ENCODE measurements at regions not wholly inside any gene's neighbourhood (a gene's known extent, or its start where the extent isn't known, plus 50 kb on each side); places are given as distances from the start of the nearest gene placed in this dataset.
"Not testable (repeated sequence)": the region's sequence is repeated elsewhere in the genome, so short reads cannot be mapped to it uniquely, and the experiment has no call there.

- DNase-seq (ENCODE audit: low read depth in 4 of 4, low spot score in 1 of 4) = no peak
Measured at GRCh38 chr12:102728506-102729242, 188.4 kb downstream of the PAH start.

- no peak for DNase-seq (ENCODE audit: low read depth in 4 of 4, low spot score in 1 of 4)
Measured at GRCh38 chr12:102726686-102727085, 190.4 kb downstream of the PAH start.

GRCh38 chr12:102722147-102722546 lies 194.9 kb downstream of the PAH start:
- DNase-seq (ENCODE audit: low read depth in 4 of 4, low spot score in 1 of 4) = no peak

- DNase-seq (ENCODE audit: low read depth in 4 of 4, low spot score in 1 of 4) = no peak
Measured at GRCh38 chr12:102708108-102708507, 208.9 kb downstream of the PAH start.

GRCh38 chr12:102702447-102703114 lies 214.5 kb downstream of the PAH start:
- peak in 2 of 4 experiments; percentile 0 to 2 for DNase-seq (ENCODE audit: low read depth in 4 of 4, low spot score in 1 of 4)

GRCh38 chr12:102696045-102696444 lies 215.7 kb upstream of the IGF1 start:
- DNase-seq (ENCODE audit: low read depth in 4 of 4, low spot score in 1 of 4) = no peak

- no peak for DNase-seq (ENCODE audit: low read depth in 4 of 4, low spot score in 1 of 4)
Measured at GRCh38 chr12:102694903-102695302, 214.5 kb upstream of the IGF1 start.

- no peak for DNase-seq (ENCODE audit: low read depth in 4 of 4, low spot score in 1 of 4)
Measured at GRCh38 chr12:102691773-102692555, 211.6 kb upstream of the IGF1 start.

- no peak for DNase-seq (ENCODE audit: low read depth in 4 of 4, low spot score in 1 of 4)
Measured at GRCh38 chr12:102690253-102690652, 209.9 kb upstream of the IGF1 start.

- no peak for DNase-seq (ENCODE audit: low read depth in 4 of 4, low spot score in 1 of 4)
Measured at GRCh38 chr12:102689701-102690100, 209.3 kb upstream of the IGF1 start.

GRCh38 chr12:102687523-102687922 lies 207.2 kb upstream of the IGF1 start:
- DNase-seq (ENCODE audit: low read depth in 4 of 4, low spot score in 1 of 4) = no peak

- DNase-seq (ENCODE audit: low read depth in 4 of 4, low spot score in 1 of 4) = no peak
Measured at GRCh38 chr12:102685841-102686240, 205.5 kb upstream of the IGF1 start.

- no peak for DNase-seq (ENCODE audit: low read depth in 4 of 4, low spot score in 1 of 4)
Measured at GRCh38 chr12:102685172-102685571, 204.8 kb upstream of the IGF1 start.

- DNase-seq (ENCODE audit: low read depth in 4 of 4, low spot score in 1 of 4) = no peak
Measured at GRCh38 chr12:102682366-102683289, 202.3 kb upstream of the IGF1 start.

GRCh38 chr12:102681747-102682146 lies 201.4 kb upstream of the IGF1 start:
- DNase-seq (ENCODE audit: low read depth in 4 of 4, low spot score in 1 of 4) = no peak

- DNase-seq (ENCODE audit: low read depth in 4 of 4, low spot score in 1 of 4) = no peak
Measured at GRCh38 chr12:102681309-102681708, 200.9 kb upstream of the IGF1 start.

- DNase-seq (ENCODE audit: low read depth in 4 of 4, low spot score in 1 of 4) = no peak
Measured at GRCh38 chr12:102680304-102680703, 199.9 kb upstream of the IGF1 start.

GRCh38 chr12:102676812-102677211 lies 196.4 kb upstream of the IGF1 start:
- no peak for DNase-seq (ENCODE audit: low read depth in 4 of 4, low spot score in 1 of 4)

- DNase-seq (ENCODE audit: low read depth in 4 of 4, low spot score in 1 of 4) = no peak
Measured at GRCh38 chr12:102675672-102676071, 195.3 kb upstream of the IGF1 start.

GRCh38 chr12:102673606-102674005 lies 193.2 kb upstream of the IGF1 start:
- no peak for DNase-seq (ENCODE audit: low read depth in 4 of 4, low spot score in 1 of 4)

GRCh38 chr12:102672212-102672611 lies 191.8 kb upstream of the IGF1 start:
- DNase-seq (ENCODE audit: low read depth in 4 of 4, low spot score in 1 of 4) = not testable (repeated sequence)

Measured in stimulated activated CD4-positive, alpha-beta T cell treated with anti-CD3 and anti-CD28 coated beads, Interleukin-1b, Interleukin-23, amount 100 ng/mL, for 24 hours (primary cell).